ENCODE measurements at regions not wholly inside any gene's neighbourhood (a gene's known extent, or its start where the extent isn't known, plus 50 kb on each side); places are given as distances from the start of the nearest gene placed in this dataset.

DNA sequence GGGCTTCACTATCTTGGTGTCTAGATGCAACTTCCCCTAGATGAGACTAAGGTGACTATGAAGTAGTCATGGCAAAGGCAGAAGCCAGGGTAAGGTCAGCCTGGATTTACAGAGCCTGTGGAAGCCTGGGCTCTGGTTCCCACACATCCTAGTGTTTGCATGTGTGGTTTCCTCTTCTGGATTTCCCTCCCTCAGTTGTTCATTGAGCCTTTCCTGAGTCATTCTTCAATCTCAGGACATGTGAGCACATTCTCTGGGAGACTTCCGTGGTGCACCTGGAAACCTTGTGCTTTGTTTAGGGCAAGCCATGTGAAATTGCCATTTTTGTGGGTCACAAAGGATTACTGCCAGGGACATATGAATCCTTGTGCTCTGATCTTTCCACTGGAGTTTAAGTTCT is 236.6 kb downstream of the C12orf75 start:
- TF ChIP-seq ZNF670 (CRISPR knock-in tag; IDR thresholded peaks at IDR 0.05; ENCODE audit: borderline replicate concordance) (no peak), WIZ (CRISPR knock-in tag; IDR thresholded peaks at IDR 0.05) (no peak)
- no peak overlapping the region for H2AFZ ChIP-seq (ENCODE audit: low read length)
- no peak overlapping the region for H3K4me3 ChIP-seq (replicated peaks in 1 of 3; ENCODE audit: insufficient read depth in 1 of 3, low read depth in 2 of 3, low read length in 3 of 3)
- H3K9ac ChIP-seq (ENCODE audit: insufficient read depth, low read depth, low read length) = no peak overlapping the region
- H4K20me1 ChIP-seq (ENCODE audit: insufficient read depth, low read length) = no peaks in the 10 kb centered on the region
- no peaks in the 10 kb centered on the region for H3K79me2 ChIP-seq (ENCODE audit: insufficient read depth, low read length)
- WGBS (ENCODE audit: low lambda C conversion rate) = 0% methylated on average over 1 of the region's 1 CpG
- no peak overlapping the region for H3K4me2 ChIP-seq (ENCODE audit: low read depth, low read length)
- H3K27me3 ChIP-seq (ENCODE audit: control insufficient read depth in 1 of 2, insufficient read depth in 2 of 2, low read length in 2 of 2) = no peaks in the 10 kb centered on the region; a peak in 1 of 5 replicates
- no peak for DNase-seq (ENCODE audit: low spot score)
- ChIA-PET POLR2A (no interaction called here), CTCF (ENCODE audit: low intra/inter-chr PET ratio, low total read pairs) (no interaction called here)
- intact Hi-C loops (cut with micrococcal nuclease; ENCODE audit: unreplicated experiment) = no loop called here
- in situ Hi-C loops (cut with HindIII; ENCODE audit: extremely low pct_ligation_motif_present, low pct_unique_long_range_greater_than_20kb) = no loop called here
- H3K4me1 ChIP-seq (ENCODE audit: insufficient read depth, low read length) = no peaks in the 10 kb centered on the region
- no TSS peak for BruUV-seq (replicated peaks)
- no peak overlapping the region for H3K27ac ChIP-seq (ENCODE audit: extremely low read length, insufficient read depth, low read length)
- no peaks in the 10 kb centered on the region for H3K36me3 ChIP-seq (replicated peaks in 1 of 2; ENCODE audit: control insufficient read depth in 1 of 2, insufficient read depth in 2 of 2, low read length in 2 of 2)
- no peaks in the 10 kb centered on the region for H3K9me3 ChIP-seq (ENCODE audit: low read length)
- FAIRE-seq = no peak
- ATAC-seq = no peak

DNA sequence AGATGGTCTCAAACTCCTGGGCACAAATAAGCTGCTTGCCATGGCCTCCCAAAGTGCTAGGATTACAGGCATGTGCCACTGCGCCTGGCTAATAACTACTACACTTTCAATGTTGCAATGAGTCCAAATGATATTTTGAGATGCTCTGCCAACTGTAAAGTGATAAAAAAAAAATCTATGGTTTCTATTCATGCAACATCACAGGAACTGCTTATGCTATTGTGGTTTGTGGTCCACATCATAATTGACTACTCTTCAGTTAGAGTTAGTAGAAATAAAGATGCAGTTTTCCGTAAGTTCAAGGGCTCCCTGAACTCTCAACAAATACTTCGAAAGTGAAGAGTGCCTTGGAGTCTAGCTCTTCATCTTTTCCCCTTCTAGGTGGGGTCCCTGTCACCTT is 239.4 kb downstream of the C12orf75 start:
- Histone ChIP-seq H3K9ac (ENCODE audit: insufficient read depth, low read depth, low read length) (no peak overlapping the region), H4K20me1 (ENCODE audit: insufficient read depth, low read length) (no peaks in the 10 kb centered on the region), H3K79me2 (ENCODE audit: insufficient read depth, low read length) (no peaks in the 10 kb centered on the region), H3K36me3 (replicated peaks in 1 of 2; ENCODE audit: control insufficient read depth in 1 of 2, insufficient read depth in 2 of 2, low read length in 2 of 2) (no peaks in the 10 kb centered on the region), H3K27me3 (ENCODE audit: control insufficient read depth in 1 of 2, insufficient read depth in 2 of 2, low read length in 2 of 2) (no peaks in the 10 kb centered on the region), H2AFZ (ENCODE audit: low read length) (no peak overlapping the region), H3K4me2 (ENCODE audit: low read depth, low read length) (no peak overlapping the region), H3K4me3 (replicated peaks in 1 of 3; ENCODE audit: insufficient read depth in 1 of 3, low read depth in 2 of 3, low read length in 3 of 3) (no peak overlapping the region), H3K4me1 (ENCODE audit: insufficient read depth, low read length) (no peaks in the 10 kb centered on the region), H3K27ac (ENCODE audit: extremely low read length, insufficient read depth, low read length) (no peak overlapping the region), H3K9me3 (ENCODE audit: low read length) (no peaks in the 10 kb centered on the region)
- DNase-seq (ENCODE audit: low spot score) = no peak
- ATAC-seq = no peak
- 17% methylated on average over 3 of the region's 3 CpGs for WGBS (ENCODE audit: low lambda C conversion rate)
- in situ Hi-C loops (cut with HindIII; ENCODE audit: extremely low pct_ligation_motif_present, low pct_unique_long_range_greater_than_20kb) (no loop called here), intact Hi-C loops (cut with micrococcal nuclease; ENCODE audit: unreplicated experiment) (no loop called here)
- CTCF ChIA-PET (ENCODE audit: low intra/inter-chr PET ratio, low total read pairs) = no interaction called here
- no peak for FAIRE-seq
- POLR2A ChIA-PET = no interaction called here
- no TSS peak for BruUV-seq (replicated peaks)
- TF ChIP-seq, protein P1, sequence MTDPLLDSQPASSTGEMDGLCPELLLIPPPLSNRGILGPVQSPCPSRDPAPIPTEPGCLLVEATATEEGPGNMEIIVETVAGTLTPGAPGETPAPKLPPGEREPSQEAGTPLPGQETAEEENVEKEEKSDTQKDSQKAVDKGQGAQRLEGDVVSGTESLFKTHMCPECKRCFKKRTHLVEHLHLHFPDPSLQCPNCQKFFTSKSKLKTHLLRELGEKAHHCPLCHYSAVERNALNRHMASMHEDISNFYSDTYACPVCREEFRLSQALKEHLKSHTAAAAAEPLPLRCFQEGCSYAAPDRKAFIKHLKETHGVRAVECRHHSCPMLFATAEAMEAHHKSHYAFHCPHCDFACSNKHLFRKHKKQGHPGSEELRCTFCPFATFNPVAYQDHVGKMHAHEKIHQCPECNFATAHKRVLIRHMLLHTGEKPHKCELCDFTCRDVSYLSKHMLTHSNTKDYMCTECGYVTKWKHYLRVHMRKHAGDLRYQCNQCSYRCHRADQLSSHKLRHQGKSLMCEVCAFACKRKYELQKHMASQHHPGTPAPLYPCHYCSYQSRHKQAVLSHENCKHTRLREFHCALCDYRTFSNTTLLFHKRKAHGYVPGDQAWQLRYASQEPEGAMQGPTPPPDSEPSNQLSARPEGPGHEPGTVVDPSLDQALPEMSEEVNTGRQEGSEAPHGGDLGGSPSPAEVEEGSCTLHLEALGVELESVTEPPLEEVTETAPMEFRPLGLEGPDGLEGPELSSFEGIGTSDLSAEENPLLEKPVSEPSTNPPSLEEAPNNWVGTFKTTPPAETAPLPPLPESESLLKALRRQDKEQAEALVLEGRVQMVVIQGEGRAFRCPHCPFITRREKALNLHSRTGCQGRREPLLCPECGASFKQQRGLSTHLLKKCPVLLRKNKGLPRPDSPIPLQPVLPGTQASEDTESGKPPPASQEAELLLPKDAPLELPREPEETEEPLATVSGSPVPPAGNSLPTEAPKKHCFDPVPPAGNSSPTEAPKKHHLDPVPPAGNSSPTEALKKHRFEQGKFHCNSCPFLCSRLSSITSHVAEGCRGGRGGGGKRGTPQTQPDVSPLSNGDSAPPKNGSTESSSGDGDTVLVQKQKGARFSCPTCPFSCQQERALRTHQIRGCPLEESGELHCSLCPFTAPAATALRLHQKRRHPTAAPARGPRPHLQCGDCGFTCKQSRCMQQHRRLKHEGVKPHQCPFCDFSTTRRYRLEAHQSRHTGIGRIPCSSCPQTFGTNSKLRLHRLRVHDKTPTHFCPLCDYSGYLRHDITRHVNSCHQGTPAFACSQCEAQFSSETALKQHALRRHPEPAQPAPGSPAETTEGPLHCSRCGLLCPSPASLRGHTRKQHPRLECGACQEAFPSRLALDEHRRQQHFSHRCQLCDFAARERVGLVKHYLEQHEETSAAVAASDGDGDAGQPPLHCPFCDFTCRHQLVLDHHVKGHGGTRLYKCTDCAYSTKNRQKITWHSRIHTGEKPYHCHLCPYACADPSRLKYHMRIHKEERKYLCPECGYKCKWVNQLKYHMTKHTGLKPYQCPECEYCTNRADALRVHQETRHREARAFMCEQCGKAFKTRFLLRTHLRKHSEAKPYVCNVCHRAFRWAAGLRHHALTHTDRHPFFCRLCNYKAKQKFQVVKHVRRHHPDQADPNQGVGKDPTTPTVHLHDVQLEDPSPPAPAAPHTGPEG (CRISPR knock-in tag; IDR thresholded peaks at IDR 0.05) = no peak
- no peak for TF ChIP-seq ZBTB1 (CRISPR knock-in tag; IDR thresholded peaks at IDR 0.05; ENCODE audit: borderline replicate concordance)
- TF ChIP-seq, protein P2, sequence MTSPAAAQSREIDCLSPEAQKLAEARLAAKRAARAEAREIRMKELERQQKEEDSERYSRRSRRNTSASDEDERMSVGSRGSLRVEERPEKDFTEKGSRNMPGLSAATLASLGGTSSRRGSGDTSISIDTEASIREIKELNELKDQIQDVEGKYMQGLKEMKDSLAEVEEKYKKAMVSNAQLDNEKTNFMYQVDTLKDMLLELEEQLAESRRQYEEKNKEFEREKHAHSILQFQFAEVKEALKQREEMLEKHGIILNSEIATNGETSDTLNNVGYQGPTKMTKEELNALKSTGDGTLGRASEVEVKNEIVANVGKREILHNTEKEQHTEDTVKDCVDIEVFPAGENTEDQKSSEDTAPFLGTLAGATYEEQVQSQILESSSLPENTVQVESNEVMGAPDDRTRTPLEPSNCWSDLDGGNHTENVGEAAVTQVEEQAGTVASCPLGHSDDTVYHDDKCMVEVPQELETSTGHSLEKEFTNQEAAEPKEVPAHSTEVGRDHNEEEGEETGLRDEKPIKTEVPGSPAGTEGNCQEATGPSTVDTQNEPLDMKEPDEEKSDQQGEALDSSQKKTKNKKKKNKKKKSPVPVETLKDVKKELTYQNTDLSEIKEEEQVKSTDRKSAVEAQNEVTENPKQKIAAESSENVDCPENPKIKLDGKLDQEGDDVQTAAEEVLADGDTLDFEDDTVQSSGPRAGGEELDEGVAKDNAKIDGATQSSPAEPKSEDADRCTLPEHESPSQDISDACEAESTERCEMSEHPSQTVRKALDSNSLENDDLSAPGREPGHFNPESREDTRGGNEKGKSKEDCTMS (CRISPR knock-in tag; conservative IDR thresholded peaks at IDR 0.05) = no peak
- no peak for TF ChIP-seq ZNF44 (CRISPR knock-in tag; IDR thresholded peaks at IDR 0.05)
